ENCODE measurements at regions not wholly inside any gene's neighbourhood (a gene's known extent, or its start where the extent isn't known, plus 50 kb on each side); places are given as distances from the start of the nearest gene placed in this dataset.

DNA sequence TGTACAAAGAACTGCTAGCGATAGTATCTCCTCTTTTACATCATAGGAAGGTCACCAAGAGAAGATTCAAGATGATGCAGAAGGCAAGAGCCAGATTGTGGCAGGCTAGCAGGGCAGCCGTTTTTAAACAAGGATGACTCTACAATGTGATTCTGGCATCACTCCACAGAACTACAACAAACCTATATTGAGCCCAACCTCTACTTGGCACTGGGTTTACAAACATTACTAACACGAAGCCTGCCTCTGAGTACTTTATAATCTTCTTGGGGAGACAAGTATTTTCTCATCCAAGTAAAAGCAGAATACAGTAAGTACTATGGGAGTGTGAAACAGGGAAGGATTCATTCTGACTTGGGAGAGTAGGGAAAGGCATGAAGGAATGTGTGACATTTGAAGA is 448.6 kb downstream of the ZNF608 start:
- peak; percentile 7 for DNase-seq

- DNase-seq = no peak
Observed at GRCh38 chr5:124292322-124292855, 454.1 kb downstream of the ZNF608 start.

DNA sequence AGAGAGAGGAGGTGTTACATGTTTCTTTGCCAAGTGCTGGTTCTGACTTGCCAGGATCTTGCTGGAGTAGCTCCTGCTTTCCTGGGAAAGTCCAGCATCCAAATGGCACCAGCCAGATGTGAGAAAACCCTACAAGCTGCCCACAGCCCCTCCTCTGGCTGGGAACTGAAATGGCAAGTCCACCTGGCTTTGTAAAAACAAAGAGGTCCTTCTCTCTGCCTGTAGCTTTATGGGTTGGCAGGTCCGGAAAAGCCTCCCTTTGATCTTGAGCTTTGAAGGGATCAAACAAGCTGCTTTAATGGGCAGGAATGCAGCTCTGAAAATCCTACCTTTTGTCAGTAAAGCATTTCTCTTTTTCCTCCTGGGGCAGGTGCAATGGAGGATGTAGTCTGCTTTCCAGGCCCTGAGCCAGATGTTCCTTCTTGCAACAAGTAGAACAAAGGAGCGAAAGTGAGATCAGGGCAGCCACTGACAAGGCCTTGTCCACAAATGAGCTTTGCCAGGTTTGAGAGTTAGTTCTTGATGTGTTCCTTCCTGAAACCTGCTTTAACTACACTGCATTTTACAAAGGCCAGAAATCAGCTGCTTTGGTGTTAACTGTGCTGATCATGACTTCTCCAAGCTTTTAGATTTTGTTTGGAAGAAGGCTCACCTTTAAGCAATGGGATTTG is 456.7 kb downstream of the ZNF608 start:
- no peak for DNase-seq

GRCh38 chr5:124289130-124289529 is 457.3 kb downstream of the ZNF608 start:
- DNase-seq = no peak

DNA sequence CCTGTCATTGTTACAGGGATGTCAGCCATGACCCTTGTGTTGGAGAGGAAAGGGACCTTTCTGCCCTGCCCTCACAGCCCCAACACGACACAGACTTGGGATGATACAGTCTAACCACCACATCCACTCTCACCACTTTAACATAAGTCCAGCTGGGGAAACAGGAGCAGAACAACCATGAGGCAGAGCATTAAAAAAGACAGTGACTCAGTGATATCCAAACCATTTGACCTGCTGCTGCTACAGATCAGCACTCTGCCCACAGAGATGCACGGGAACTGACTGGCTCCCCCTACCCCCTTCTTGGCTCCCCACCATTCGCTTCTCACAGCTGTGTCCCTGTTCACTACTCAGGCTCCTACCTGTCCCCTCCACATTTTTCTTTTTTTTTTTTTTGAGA is 458.6 kb downstream of the ZNF608 start:
- no peak for DNase-seq

DNA sequence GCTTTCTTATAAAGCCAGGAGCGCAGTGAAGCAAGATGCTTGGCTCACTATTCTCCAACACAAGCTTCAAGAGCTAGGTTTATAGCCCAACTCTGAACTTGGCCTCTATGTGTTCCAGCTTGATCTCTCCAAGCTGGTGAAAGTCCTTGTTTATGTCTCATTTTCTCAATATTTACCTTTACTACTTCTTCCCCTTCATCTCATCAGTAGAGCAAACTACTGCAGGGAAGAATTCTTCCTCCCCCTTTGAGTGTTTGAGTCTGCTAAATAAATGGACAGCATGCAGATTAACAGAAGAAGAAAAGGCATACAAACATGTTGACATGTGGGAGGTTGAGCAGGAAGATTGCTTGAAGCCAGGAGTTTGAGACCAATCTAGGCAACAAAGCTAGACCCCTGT is 460.7 kb downstream of the ZNF608 start:
- DNase-seq = no peak

GRCh38 chr5:124285071-124285470 is 461.4 kb downstream of the ZNF608 start:
- no peak for DNase-seq

DNA sequence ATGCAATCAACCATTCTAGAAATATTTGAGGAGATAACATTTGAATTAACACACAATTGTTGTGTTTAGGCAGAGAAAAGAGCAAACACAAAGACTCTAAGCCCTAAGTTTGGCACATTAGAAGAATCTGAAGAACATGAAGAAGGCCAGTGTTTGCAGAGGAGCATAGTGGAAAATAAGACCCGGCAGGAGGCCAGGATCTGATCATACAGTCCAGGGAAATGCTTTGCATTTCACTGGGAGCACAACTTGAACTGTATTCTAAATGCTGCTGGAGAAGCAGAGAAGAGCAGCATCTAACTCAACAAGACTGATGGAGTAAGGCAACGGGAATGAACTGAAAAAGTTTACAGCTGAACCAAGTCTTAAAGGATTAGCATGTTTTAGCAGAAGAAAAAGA is 463.4 kb downstream of the ZNF608 start:
- DNase-seq = no peak

GRCh38 chr5:124280079-124280478 is 466.4 kb downstream of the ZNF608 start:
- no peak for DNase-seq

DNA sequence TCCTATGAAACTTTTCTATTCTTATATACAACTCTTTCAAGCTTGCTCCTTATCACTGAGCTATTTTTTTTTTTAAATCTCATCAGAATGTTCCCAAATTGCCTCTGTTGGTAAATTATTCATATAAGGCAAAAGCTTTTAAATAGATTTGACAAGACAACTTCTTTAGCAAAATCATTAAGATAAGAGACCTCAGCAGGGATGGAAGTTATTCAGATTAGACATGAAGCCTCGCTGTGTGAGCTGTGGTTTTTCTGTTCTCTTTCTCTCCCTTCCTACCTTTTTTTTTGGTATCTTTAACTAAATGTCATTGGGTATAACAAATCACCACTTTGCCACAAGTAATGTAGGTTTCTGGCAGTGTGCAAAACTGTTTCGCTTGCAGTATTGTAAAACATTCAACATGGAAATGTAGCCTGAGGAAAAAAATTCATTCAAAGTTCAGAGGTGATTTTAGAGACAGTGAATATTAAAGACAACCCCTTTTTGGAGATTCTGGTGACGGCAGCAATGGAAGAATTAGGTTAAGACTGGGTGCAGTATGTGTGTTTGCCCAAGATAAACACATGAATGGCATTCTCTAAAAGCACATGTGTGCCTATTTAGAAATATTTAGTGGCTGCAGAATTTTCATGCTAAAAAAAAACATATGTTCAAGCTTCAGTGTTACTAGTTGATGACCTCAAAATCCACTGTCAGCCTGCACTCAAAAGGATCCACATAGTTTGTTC is 467.1 kb downstream of the ZNF608 start:
- no peak for DNase-seq

DNA sequence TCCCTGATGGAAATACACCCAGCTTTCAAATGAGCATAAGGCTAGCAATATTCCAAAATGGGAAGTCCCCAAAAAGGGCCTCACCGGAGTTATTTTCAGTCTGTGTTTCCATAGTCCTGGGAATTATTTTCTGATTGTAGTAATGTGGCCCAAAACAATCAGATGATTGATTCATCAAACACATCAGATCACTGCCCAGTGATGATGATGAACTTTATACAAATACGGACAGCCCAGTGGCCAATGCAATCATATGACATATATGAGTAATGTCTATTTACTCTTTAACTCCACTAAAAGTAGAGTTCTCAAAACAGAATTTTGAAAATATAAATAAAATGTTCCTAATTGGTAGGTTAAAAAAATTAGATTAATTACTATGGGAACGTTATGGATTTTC is 467.8 kb downstream of the ZNF608 start:
- DNase-seq = no peak

DNA sequence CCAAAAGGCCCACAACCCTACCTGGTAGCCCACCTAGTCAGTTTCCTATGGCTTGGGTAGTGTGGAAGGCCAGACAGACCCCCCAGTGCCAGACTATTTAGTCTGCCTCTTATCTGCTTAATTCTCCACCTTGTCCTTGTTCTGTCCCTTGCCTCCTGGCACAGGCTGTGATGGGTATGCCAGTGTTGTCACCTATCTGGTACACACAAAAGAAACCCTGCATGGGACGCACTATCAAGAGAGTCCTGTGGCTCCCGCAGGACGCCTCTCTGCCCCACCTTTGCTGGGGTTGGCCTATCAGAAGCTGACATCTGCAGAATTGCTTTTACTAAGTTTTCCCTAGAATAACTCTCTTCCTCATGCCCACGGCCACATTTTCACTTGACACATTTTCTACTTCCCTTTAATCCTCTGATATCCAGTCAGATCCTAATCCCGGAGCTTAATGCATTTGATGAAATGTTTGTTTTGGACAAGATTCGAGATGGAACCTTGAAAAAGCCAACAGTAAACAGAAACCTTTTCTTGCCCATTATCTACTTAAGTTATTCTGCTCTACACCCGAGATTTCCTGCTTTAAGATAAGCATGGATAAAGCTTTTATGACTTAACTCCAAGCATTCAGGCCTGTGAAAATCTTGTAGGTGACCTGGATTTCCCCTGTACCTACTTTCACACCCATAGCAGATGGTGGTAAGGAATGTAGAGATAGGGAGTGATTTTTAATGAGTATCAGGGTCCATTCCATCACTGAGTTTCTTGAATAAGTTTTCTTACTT is 468.5 kb downstream of the ZNF608 start:
- DNase-seq = no peak

DNA sequence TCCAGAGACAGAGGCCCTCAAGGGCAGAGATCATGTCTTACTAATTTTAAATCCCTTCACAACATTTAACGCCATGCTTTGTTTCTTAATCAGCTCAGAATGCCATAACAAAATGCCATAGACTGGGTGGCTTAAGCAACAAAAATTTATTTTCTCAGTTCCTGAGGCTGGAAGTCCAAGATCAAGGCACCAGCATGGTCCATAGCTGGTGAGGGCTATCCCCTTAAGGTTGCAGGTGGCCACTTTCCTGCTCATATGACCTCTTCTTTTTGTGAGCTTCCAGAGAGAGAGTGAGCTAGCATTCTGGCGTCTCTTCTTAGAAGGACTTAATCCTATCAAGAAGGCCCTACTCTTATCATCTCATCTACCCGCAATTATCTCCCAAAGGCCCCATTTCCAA is 470.3 kb downstream of the ZNF608 start:
- no peak for DNase-seq

DNA sequence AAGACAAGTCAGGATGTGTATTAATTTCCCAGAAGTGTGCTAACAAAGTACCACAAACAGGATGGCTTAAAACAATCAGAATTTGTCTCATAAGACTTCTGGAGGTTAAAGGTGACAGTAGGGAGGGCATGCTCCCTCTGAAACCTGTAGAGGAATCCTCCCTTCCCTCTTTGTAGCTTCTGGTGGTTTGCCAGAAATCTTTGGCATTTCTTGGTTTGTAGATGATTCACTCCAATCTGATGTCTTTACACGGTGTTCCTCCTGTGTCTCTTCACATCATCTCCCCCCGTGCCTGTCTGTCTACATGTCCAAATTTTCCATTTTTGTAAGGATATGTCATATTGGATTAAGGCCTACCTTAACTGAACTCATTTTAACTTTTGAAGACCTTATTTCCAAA is 471.5 kb downstream of the ZNF608 start:
- peak; percentile 55 for DNase-seq

DNA sequence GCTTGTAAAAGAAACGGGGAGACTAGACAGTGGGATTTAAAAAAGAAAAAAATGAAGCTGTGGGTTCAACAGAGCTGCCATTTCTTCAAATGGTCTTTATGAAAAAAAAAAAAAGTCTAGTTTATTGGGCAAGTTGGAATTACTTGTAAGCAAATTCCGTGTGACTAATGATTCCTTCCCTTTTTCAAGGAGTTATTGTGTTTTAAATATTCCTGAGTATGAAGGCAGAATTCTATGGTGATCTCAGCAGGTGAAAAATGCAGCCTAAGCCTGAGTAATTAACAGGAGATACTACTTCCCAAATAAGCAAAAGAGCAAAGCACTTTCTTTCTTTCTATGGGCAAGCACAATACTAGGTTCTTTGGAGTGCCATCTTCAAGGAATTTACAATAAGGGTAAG is 481.9 kb downstream of the ZNF608 start:
- DNase-seq = no peak

DNA sequence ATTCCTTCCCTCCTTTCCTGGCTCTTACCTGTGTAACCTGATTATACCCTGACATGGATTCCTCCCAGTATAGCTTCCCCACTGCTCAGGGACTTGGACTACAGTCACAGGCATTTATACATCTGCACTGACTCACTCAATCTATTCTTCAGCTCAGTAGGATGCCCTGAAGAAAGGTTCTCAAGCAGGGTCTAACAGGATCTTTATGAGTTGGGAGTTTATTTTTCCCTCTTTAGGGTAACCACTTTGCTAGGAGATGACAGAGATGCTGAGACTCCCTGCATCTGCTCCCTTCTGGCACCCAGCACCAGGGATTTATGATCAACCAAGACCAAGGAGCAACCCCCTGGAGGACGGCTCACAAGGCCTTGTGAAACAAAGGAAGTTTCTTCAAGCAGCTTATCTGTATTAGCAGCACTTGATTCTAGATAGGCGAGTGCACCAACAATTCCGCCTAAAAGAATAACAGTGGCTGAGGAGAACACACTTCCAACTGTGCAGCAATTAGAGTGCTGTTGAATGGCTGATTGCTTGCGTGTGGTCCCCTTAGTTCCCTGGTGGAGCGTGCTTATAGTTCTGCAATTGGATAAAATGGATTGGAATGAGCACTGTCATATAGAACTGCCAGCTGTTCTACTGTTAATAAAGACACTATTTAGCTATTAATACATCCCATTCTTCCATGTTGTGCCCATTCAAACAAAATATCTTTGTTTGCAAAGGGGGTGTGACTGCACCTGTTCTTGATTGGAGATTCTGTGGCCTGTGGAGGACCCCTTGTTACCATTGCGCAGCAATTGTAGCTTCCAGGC is 482.6 kb downstream of the ZNF608 start:
- no peak for DNase-seq

GRCh38 chr5:124262991-124263571 is 483.4 kb downstream of the ZNF608 start:
- no peak for DNase-seq

DNA sequence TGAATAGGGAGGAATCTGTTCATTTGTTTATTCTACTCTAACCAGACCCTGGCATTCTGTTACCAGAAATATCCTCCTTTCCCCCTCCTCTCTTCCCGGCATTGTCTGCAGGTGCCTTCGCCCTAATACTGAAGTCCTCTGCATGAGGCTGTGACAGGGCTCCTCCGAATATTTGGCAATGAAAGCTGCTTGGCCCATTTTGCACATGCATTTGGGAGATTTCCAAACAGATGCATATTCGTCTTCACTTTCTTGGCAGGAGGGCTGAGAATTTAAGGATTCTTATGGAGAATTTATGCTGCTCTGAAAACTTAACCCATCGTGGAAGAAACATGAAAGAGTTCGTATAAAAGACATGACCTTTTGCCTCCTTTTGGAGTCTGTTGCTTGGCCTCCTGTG is 484.0 kb downstream of the ZNF608 start:
- DNase-seq = peak; percentile 28

DNA sequence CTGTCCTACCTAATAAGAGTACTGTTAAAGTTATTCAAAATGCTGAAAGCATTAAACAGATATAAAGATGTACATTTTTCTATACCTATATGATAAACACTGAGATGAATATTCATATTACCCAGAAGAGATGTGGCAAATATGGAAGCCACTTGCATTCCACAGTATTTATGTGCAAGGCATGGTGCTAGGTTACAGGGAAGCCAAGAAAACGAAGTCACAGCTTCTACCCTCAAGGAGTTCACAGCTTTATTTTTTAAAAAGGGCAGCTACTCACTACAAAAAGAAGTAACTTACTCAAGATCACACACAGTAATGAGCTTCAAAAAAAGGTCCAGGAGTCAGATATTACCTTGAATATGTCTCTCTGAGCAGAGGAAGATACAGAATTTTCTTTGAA is 484.6 kb downstream of the ZNF608 start:
- no peak for DNase-seq

GRCh38 chr5:124260921-124261515 is 485.4 kb downstream of the ZNF608 start:
- DNase-seq = no peak

- DNase-seq = no peak
Observed at GRCh38 chr5:124259017-124259416, 487.4 kb downstream of the ZNF608 start.

GRCh38 chr5:124257048-124257447 is 489.4 kb downstream of the ZNF608 start:
- no peak for DNase-seq

All from fibroblast of skin of right quadriceps (primary cell).